ENCODE measurements at regions not wholly inside any gene's neighbourhood (a gene's known extent, or its start where the extent isn't known, plus 50 kb on each side); places are given as distances from the start of the nearest gene placed in this dataset.

DNA sequence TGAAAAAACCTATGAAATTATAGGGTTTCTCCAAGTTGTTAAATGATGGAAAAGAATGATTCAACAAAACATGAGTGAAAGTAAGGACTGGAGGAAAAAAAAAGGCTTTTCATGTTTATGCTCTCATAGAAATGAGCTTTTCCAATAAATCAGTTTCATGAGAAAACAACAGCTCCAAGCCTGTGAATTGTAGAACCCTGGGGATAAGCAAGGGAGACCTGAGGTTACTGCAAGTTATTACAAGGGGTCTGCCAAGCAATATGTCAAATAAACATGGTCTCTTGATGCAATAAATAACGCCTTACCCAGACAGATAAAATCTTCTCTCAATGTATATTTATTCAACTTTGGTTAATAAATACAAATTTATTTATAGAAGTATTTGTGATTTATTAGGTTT lies 577.9 kb upstream of the GCFC2 start:
- H3K27me3 ChIP-seq (ENCODE audit: control insufficient read depth, insufficient read depth, low read length): no peaks in the 10 kb centered on the region
- no peak for TF ChIP-seq CTCF (IDR thresholded peaks at IDR 0.05; ENCODE audit: insufficient read depth, low read depth, low read length)
- no peaks in the 10 kb centered on the region for H3K36me3 ChIP-seq (ENCODE audit: control insufficient read depth, insufficient read depth, low read length)
- no peak overlapping the region for H3K4me3 ChIP-seq (ENCODE audit: low read depth, low read length)
- DNase-seq (ENCODE audit: low read depth): no peak
- ChIA-PET POLR2A (no interaction called here), CTCF (interaction anchor here (0.6 kb wide), 1 partner anchor 116 kb away, joined by 3 read pairs; no protein-coding TSS in a partner anchor)

- Histone ChIP-seq H3K4me3 (ENCODE audit: low read depth, low read length) (no peak overlapping the region), H3K27me3 (ENCODE audit: control insufficient read depth, insufficient read depth, low read length) (no peaks in the 10 kb centered on the region), H3K36me3 (ENCODE audit: control insufficient read depth, insufficient read depth, low read length) (no peaks in the 10 kb centered on the region)
- POLR2A ChIA-PET: no interaction called here
- no peak for DNase-seq (ENCODE audit: low read depth)
- CTCF ChIA-PET: interaction anchor here (0.6 kb wide), 1 partner anchor 117 kb away, joined by 3 read pairs; no protein-coding TSS in a partner anchor
- TF ChIP-seq CTCF (IDR thresholded peaks at IDR 0.05; ENCODE audit: insufficient read depth, low read depth, low read length): no peak
These were observed 577.4 kb upstream of the GCFC2 start for GRCh38 chr2:76288146-76288545.

DNA sequence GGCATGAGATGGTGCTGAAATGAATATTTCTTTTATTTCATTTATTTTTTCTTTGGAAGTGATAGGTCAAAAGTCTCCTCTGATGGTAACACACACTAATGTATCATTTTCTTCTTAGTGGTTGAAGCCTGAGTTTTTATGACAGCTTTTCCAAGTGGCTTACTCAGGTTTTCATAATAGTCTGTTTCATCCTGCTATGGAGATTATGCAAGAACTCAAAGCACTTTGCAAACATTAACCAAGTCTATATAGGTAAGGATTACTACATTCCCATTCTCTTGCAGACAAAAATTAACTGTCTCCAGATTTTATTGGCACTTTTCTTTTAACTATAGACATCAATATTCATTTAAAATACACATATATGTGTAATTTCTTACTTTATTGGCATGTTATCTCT lies 572.6 kb upstream of the GCFC2 start:
- no peak for DNase-seq (ENCODE audit: low read depth)

DNA sequence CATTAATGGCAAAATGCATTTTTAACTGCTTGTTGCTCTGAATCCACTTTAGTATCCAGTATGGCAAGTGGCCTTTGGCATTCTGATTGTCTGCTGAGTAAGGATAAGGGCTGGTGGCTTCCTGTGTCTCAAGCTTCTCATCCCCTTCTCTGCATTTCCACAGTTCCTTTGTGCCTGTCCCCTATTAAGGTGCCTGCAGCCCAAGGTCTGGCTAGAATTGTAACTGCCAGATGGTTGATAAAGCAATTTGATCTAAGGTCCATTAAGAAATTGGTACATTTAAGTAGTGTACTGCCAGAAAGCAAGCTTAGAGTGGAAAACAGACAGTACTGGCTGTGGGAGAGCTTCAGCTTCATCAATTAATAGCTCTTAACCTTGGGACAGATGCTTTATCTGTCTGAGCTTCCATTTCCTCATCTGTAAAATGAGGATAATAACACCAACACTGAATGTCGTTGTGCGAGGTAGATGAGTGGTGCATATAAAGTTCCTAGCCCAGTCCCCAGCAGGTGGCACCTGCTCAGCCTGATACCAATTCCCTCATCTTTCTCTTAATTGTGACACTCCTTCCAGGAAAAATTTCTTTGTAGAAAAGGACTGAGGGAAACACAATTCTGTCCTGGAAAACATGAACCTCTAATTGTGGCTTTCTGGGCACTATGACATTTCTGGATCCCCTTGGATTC lies 570.6 kb upstream of the GCFC2 start:
- Histone ChIP-seq H3K27me3 (ENCODE audit: control insufficient read depth, insufficient read depth, low read length) (no peaks in the 10 kb centered on the region), H3K4me3 (ENCODE audit: low read depth, low read length) (no peak overlapping the region), H3K36me3 (ENCODE audit: control insufficient read depth, insufficient read depth, low read length) (no peaks in the 10 kb centered on the region)
- POLR2A ChIA-PET: no interaction called here
- no peak for DNase-seq (ENCODE audit: low read depth)
- no peak for TF ChIP-seq CTCF (IDR thresholded peaks at IDR 0.05; ENCODE audit: insufficient read depth, low read depth, low read length)
- CTCF ChIA-PET: no interaction called here

More for the DNA sequence above, 572.6 kb upstream of the GCFC2 start:
- no peak overlapping the region for H3K4me3 ChIP-seq (ENCODE audit: low read depth, low read length)
- H3K36me3 ChIP-seq (ENCODE audit: control insufficient read depth, insufficient read depth, low read length): no peaks in the 10 kb centered on the region
- TF ChIP-seq CTCF (IDR thresholded peaks at IDR 0.05; ENCODE audit: insufficient read depth, low read depth, low read length): no peak
- no peaks in the 10 kb centered on the region for H3K27me3 ChIP-seq (ENCODE audit: control insufficient read depth, insufficient read depth, low read length)
- ChIA-PET POLR2A (no interaction called here), CTCF (no interaction called here)

DNA sequence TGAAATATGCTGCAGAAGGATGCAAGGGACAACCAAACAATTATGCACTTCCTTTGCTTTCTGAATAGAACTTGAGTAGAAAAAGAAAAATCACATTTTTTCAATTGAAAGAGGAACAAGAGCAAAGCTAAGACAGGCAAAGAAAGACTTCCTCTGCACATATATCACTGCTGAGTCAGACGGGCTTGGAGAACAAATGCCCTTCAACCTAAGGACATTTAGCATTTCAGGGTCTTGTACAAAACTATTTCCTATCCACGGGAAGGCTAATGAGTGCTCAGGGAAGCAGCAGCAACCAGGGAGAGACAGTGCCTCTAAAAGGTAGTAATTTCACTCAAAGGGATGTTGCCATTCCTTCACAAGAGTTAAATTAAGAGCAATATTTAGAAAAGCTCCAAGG lies 570.0 kb upstream of the GCFC2 start:
- no peak for DNase-seq (ENCODE audit: low read depth)
- POLR2A ChIA-PET: no interaction called here
- CTCF ChIA-PET: no interaction called here
- TF ChIP-seq CTCF (IDR thresholded peaks at IDR 0.05; ENCODE audit: insufficient read depth, low read depth, low read length): no peak
- H3K36me3 ChIP-seq (ENCODE audit: control insufficient read depth, insufficient read depth, low read length): no peaks in the 10 kb centered on the region
- H3K27me3 ChIP-seq (ENCODE audit: control insufficient read depth, insufficient read depth, low read length): no peaks in the 10 kb centered on the region
- no peak overlapping the region for H3K4me3 ChIP-seq (ENCODE audit: low read depth, low read length)

Measured in BJ (cell line).